MM.1S (cell line): ENCODE measurements at regions not wholly inside any gene's neighbourhood (a gene's known extent, or its start where the extent isn't known, plus 50 kb on each side); places are given as distances from the start of the nearest gene placed in this dataset.

Source experiments
- CTCF ChIP-seq: fragments of 300-600 bp; sonication (generic); IDR thresholded peaks from 2 replicates; pipeline ENCODE4 v1.5.1; 2016; ENCODE audit warnings: antibody characterized with exemption, low read length, mixed read lengths
- EZH2 ChIP-seq: fragments of 300-600 bp; sonication (generic); optimal IDR thresholded peaks from 2 replicates; pipeline ENCODE3; 2017; ENCODE audit warnings: low read depth, mild to moderate bottlenecking, antibody characterized with exemption, low read length, mixed read lengths
- EZH2phosphoT487 ChIP-seq: fragments of 300-600 bp; sonication (generic); IDR thresholded peaks from 2 replicates; pipeline ENCODE4 v1.6.1; 2018; ENCODE audit warnings: antibody characterized with exemption, low read length

DNA sequence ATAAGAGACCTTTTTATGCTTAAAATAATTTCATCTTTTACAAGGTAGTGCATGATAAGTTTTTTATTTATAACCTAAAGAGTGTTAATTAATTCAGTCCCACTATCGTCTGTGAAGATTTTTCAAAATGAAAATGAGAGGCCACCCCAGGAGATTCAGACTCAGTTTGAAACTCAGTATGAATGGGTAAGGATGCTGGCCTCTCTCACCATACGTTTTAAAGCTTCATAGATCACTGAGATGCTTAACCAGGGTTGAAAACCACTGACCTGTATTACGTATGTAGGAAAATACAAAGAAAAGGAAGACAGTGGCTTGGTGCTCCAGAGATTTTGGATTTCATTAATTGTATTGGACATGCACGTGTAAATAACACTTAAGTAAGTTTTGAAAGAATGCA, 278.7 kb downstream of the FSIP2 start:
- TF ChIP-seq CTCF (no peak), EZH2 (no peak), EZH2phosphoT487 (no peak)
